GM10248 (cell line): ENCODE measurements at regions not wholly inside any gene's neighbourhood (a gene's known extent, or its start where the extent isn't known, plus 50 kb on each side); places are given as distances from the start of the nearest gene placed in this dataset.

ENCODE experiments used
- CTCF ChIA-PET: fragments of 300-600 bp; sonication (Branson Sonifier 250); formaldehyde crosslinking; extraction: SDS; loops from one replicate; lab custom pipeline; 2021; ENCODE audit warnings: antibody characterized with exemption; lab: Yijun Ruan, JAX
- POLR2A ChIA-PET: fragments of 350-650 bp; sonication (Branson Sonifier 250); formaldehyde crosslinking; extraction: SDS; loops from one replicate; lab custom pipeline; 2020; ENCODE audit warnings: antibody characterized with exemption; lab: Yijun Ruan, JAX
- DNase-seq: peaks from one replicate; pipeline ENCODE4 v3.0.0; 2012; ENCODE audit errors: extremely low spot score
- CTCF ChIP-seq: IDR thresholded peaks from 2 replicates; pipeline ENCODE4 v1.5.1; 2012; ENCODE audit warnings: mild to moderate bottlenecking, low read depth; ENCODE audit errors: extremely low read depth, missing control alignments, control extremely low read depth

DNA sequence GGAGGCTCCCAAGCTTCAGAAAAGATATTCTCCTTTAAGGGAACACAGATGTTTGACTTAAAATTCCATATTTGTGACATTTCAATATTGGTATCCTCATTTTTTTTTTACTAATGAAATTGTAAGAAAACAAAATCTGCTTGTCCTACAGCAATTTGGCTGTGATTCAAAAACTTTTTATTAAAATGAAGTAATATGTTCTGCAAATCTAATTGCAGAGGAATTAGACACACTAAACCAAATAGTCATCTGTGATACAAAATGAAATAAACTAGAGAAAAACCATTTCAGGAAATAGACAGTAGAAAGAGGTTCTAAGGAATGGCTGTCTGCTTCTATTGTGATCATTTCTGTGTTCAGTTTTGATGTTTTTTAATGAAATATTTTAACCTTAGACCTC is 50.1 kb upstream of the HIF1A start:
- ChIA-PET POLR2A (no interaction called here), CTCF (no interaction called here)
- DNase-seq: no peak
- no peak for TF ChIP-seq CTCF
